GM18867 (cell line): ENCODE measurements at regions not wholly inside any gene's neighbourhood (a gene's known extent, or its start where the extent isn't known, plus 50 kb on each side); places are given as distances from the start of the nearest gene placed in this dataset.

Experiments used
- ATAC-seq: cut with Tn5 transposase; IDR thresholded peaks from one replicate; pipeline ENCODE4 v1.9.1; 2021; ENCODE audit warnings: mild to moderate bottlenecking, moderate library complexity; ENCODE audit not compliant: unreplicated experiment

DNA sequence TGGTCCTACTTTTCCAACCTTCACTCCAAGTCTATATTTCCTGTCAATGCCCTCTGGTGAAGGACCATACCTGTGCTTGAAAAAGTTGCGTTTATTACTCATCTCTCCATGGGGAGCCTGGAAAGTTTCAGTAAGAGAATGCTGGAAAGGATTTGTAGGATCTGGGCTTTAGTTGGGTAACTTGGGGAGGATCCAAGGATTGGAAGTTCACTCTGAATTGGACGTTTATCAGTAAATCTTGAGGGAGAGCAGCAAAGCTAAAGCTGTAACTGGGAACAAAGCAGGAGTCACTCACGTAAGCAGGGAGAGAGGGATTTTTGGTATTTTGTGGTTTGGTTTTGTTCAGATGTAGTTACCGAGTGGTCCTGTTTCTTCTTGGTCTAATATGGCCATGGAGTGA is 51.4 kb upstream of the NPVF start:
- ATAC-seq = no peak

DNA sequence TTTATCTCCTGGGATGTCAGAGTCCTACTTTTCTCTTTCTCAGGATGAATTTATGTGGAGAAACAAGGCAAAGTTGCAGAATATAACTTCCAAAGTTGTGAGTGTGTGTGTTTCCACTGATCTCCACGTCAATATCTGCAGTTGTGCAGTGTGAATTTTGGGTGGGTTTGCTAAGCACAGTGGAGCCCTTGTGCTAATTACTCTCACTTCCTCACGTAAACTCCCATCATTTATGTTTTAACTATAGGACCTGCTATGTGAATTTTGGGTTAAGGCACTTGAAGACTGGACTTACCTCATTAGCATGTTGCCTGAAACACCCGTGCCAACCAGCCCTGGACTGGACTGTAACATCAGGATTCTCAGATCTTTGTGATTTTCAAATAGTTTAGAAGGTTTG is 51.9 kb upstream of the NPVF start:
- no peak for ATAC-seq

DNA sequence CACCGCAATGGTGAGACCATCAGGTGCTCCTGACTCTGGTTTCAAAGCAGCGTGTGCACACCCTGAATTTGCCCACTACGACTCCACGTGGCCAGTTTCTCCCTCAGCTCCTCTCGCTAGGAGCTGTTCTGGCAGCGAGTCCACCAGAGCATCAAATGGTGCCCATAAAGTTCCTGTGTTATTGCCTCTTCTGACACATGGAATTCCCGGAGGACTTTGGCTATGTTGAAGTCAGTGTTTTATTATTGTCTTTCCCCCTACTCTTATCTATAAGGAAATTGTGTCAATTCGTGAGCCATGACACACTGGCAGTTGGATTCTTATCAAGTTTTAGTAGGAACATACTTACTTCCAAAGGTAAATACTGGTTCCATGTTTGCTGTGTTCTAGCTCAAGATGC is 53.9 kb upstream of the NPVF start:
- ATAC-seq = no peak

DNA sequence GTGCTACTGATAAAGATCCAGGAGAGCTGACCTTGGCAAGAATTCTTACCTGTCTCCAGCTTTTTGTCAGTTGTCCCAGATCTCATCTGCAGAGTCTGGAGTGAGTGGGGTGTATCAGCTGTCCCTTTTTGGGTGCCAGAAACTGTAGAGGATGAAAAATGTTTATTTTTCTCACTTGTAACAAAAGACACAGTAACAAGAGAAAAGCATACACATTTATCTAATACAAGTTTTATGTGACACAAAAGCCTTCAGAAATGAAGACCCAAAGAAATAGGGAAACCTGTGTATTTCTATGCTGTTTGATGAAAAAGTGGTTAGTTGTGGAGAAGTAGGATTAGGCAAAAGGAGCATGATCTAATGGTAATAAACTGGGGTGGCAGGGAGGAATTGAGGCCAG is 58.5 kb upstream of the NPVF start:
- ATAC-seq = no peak

DNA sequence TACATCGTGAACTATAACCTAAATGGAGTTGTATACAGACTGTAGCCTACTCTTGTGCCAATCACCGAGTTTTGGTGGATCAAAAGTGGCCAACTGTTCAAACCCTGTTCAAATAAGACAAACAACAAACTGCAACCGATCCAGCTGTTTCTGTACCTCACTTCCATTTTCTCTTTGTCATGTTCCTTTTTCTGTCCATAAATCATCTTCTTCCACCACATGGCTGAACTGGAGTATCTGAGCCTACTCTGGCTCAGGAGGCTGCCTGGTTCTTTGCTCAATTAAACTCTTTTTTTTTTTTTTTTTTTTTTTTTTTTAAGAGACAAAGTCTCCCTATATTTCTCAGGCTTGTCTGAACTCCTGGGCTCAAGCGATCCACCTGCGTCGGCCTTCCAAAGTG is 59.0 kb upstream of the NPVF start:
- ATAC-seq = no peak

DNA sequence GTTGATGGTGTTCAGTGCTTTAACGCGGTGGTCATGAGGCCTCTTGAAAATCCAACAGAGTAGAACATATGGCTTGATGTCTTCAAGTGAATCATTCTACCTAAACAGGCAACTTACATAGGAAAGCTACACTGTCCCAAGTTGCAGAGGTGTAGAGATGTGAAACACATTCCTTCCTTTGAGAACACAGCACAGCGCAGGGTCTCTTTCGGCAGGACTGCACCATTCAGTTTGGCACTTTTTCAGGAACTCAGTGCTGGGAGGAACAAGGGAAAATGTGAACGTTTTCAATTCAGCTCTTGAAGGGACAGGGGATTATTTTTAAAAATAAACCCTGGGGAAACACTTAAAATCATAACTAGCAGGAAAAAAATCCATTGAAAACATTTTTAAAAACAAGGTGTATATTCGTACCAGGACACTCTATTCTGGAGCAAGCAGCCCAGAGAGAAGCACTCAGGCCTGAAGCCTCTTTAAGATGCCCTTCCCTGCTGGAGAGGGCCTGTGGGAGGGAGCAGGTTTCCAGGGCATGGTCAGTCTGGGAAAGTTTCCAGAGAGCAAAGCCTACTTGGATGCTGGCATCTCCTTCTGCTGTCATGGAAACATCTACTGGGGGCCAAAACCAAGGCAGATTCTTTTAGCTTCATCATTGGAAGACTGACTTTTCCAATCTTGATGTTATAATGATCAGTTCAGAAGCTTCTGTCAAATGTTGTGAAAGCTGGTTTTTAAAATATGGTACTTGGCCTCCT is 60.4 kb upstream of the NPVF start:
- ATAC-seq = no peak

DNA sequence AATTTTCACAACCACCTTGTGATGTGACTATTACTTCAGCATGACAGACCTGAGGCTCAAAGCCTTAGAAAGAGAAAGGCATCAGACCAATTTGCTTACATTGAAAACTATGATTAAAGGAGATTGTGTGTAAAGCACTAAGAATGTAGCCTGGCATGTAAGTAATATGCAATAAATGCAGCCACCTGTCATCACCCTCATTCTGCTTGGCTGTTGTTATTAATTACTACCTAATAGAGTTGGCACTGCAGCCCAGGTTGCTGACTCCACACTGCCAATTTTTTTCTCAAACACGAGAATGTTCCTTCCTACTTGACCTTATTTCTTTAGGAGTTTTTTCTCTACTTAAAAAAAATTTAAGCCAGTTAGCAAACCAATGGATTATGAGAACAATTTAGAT is 61.2 kb upstream of the NPVF start:
- ATAC-seq = no peak

DNA sequence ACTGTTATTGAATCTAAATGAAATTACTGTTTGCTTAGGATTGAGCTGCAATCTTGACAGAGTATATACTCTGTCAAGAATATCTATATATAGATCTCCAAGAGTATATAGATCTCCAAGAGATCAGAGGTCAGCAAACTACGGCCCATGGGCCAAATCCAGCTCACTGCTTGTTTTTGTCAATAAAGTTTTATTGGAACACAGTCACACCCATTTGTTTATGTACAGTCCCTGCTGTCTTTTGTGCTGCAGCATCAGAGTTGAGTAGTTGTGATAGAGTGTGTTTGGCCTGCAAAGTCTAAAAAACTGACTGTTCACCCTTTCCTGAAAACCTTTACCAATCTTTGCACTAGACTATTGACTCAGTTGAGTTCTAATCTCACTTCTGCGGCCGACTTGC is 66.3 kb upstream of the NPVF start:
- ATAC-seq = no peak

DNA sequence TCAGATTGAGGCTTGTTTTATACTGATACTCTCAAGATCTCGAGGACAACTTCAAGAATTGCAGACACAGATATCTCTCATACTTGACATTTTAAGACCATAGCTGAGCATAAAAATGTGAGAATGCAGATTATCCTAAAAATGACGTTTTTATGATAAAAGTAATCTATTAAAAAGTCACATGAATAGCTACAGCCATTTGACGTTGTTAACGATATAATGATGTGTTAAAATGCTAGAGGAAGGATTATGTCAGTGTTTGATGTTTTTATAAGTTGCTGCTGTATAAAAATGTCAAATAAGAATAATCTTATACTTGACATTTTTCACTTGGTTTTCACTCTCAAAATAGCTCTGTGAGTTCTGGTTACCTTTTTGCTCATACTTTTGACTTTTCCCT is 67.1 kb upstream of the NPVF start:
- ATAC-seq = no peak

DNA sequence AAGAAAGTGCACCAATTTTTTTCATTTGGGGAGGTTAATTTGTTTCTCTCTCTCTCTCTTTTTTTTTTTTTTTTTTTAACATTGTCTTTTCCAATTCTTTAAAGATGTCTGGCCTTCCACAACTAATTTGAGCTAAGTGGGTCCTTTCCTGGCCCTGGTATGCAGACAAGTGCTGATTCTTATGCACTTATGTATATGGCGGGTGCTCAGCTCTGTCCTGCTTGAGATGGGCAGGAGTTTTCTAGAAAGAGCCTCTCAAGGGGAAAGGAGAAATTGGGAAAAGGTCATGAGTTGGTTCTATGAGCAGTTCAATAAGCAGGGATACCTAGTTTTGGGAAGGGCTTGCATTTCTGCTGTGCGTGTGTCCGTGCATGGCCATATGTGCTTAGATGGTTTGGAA is 67.8 kb upstream of the NPVF start:
- ATAC-seq = no peak

DNA sequence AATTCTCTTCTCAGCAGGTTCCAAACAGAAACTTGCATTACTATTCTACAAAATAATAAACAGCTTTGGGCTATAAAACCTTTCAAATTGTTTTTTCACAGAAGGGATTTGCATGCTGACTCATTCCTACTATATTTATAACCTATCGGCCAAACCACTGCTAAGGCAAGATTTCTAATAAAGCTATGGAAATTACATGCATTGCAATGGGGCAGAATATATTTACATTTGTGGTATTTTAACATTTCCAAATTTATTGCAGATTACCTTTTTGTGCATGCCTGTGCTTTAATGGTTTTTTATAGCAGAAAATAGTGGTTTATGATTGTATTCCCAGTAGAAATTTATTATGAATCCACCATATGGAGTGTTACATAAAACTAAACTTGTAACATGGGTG is 69.0 kb upstream of the NPVF start:
- ATAC-seq = no peak

DNA sequence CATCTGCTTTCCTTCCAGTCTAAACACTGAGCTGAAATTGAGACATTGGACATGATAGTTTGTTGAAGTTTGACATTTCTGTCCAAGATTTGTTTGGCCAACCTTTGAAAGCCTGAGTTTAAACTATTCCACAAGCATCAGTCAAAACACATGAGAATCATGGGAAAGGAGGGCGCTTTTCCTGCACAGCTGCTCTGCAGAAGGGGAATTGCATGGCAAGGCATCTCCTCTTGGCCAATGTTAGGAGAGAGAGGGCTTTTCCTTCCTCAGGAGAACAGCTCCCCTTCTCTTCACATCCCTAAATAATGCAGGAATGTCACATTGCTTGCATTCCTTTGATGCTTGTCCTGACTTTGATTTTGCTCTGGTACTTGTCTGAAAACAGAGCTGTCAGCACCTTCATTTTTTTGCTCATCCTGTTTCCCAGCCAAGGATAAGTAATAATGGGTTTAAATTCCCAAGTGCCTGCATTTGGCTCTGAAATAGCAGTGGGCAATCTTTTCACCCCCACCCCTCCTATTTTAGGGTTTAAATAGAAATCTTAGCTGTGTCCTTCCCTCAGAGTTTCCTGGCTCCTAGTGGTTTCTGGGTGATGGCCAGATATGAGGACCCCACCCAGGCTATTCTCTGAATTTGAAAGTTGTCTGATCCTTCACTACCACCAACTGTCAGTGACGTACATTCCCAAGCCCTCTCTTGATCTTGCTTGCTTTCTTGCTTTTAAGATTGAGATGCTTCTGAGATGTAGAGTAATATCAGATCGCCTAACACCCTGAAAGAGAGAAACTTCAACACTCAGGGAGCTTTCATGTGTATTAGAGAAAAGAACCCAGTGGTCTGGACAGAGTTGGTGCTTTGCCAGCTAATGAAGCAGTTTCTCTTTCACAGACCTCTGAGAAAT is 75.2 kb upstream of the NPVF start:
- peak; percentile 67 for ATAC-seq

DNA sequence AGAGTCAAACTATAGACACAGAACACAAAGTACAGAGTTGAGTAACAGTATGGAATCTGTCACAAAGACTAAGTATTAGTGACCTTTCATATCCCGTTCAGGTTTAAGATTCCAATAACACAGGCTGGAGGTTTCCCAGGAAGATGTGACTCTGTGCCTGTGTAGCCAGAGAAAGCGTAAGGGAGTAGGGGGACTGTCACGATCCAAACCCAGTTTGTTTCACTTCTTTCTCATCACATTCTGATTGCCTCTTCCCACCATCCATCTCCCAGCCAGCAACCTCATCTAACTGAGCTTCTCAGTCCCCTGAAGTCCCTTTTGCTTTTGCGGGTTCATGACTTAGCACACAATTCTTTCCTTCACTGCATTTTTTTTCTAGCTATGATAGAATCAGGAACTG is 76.4 kb upstream of the NPVF start:
- ATAC-seq = no peak

DNA sequence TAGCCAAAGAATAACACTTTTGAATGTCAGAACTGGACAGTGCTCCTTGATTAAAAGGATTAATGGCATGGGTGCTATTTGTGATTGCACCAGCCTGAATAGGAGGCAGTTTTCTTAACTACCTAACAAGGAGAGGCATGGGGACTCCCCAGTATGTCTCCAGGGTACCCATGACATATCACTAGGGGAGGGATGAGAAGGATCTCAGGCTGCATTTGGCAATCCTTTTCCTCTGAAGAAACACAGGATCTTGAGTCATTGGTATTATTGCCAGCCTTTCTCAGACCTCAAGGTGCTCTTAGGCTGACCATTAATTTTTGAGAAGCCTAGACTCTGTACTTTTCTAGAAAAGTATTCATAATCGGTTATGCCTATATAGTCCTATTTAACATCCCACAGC is 77.5 kb upstream of the NPVF start:
- ATAC-seq = no peak

DNA sequence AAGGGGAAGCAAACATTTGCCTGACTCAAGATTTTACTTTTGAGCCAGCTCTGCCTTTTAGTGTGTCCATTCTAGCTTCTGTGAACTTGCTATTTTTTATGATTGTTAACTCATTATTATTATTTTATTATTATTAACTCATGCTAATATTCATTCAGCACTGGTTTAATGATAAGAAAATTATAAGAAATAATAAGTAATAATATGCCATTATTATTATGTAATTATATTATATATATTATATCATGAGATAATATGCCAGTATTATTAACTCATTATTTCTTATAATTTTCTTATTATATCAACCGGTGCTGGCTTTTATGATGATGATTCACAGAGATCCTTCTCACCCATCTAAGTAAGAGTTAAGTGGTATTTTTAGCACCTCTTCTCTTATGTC is 79.3 kb upstream of the NPVF start:
- no peak for ATAC-seq

DNA sequence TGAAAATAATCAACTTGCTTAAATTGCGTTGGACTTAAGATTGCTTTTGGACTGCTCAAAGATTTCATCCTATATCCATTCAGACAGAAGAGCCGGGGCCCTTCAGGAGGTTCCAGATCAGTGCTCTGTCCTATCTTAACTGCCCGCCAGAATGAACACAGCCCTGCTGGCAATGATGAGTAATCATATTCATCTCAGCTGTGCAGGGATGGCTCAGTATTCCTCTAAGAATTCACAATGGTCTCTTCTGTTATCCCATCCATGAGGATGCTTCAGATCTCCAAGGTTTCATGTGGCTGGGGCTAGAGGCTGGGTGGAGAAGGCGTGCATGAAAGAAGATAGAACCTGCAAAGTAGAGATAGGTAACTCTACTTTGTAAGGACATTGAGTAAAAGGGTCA is 80.0 kb upstream of the NPVF start:
- ATAC-seq = no peak

DNA sequence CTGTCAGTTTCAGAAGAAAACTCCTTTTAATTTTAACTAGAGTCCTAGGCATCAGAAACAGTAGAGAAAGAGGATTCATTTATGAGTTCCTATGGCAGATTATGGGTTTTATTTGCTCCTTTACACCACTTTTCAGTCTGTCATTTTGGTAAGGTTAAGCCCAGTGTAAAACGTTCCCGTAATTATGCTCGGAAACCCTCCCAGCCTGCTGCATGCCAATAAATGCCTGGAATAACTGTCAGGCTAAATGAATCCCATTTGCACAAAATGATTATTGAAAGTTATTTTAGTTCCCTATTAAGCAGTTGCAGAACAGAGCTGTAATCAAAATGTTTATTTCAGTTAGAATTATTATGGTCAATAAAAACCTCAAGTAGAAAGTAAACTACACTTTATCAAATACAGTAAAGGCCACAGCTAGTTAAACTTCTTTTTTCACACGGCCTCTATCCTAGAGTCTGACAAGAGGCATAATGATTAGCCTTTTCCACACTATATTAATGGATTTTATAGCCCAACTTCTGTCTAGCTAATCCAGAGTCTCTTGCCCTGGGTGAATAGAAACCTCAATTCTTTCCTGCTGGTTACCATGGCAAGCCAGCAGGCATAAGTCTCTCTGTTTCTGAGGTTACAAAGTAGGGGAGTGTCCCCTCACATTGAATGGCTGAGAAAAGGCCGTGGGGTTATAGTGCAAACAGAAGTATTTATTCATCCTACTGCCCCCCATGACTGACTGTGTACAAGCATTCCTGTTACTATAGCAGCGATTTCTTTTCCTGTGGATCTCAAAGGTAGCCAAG is 80.8 kb upstream of the NPVF start:
- no peak for ATAC-seq

DNA sequence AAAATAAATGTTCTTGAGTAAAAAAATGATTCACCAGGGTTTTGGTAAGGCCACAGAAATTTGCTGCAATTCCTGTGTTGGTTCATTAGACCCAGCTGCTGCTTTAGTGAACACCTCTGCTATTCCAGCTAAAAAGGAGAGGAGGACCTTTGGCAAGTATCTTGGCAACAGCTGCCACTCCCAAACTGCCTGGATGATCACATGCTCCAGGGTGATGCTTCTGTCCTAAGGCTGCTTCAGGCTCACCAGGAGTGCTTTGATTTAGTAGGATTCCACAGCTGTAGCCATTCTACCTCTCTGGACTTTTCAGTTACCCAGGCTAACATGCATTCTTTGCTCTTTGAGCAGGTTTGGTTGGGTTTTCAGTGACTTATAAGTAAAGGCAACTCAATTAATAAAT is 82.6 kb upstream of the NPVF start:
- ATAC-seq = no peak

DNA sequence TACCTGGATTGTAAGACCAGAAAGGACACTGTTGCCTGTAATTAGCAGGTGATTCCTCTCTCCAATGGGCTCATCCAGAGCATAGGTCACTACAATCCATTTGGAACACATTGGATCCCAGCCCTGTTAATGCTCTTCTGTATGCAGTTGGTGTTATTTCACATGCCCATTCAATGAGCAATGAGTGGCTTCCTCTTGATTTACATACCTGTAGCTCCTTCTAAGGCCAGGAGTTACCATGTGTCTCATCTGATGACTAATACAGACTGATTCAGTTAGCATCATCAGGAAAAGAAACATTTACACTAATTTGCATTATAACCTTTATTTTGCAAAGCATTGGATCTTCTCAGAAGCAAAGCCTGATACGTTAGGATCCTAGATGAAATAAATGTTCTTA is 83.1 kb upstream of the NPVF start:
- ATAC-seq = no peak

DNA sequence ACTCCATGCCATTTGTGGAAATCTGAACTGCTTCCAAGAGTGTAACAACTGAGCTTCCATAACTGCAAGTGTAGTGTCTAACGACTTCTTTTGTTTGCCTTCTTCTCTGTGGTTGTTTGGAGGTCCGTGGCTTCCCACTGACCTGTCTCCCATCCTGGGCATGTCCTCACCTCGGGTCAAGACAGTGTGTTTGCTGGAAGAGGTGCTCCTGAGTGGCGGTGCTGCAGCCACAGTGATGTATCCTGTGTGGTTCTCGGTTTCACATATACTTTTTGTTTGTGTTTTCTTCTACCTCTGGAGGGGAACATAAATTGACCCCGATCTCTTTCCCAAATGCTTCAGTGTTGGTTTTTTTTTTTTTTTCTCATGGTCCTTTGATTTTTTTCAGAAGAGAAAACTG is 84.7 kb upstream of the NPVF start:
- no peak for ATAC-seq

DNA sequence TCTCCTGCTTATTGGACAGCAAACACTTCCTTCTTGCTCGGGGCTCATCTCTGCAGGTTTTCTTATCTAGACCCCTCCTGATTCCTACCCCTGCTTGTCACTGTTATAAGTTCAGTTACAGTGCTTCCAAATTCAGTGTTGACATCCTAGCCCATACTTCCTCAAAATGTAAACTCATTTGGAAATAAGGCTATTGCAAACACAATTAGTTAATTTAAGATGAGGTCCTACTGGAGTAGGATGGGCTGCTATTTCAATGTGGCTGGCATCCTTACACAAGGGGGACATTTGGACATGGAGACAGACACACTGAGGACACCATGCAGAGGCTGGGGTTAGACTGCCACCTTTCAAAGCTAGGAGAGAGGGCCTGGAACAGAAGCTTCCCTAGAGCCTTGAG is 85.2 kb upstream of the NPVF start:
- ATAC-seq = no peak
